Right cardiac atrium (tissue), 5 donors: ENCODE measurements at regions not wholly inside any gene's neighbourhood (a gene's known extent, or its start where the extent isn't known, plus 50 kb on each side); places are given as distances from the start of the nearest gene placed in this dataset.

Experiments used
- ATAC-seq, 2 donors: fragments of 200-7000 bp; cut with Tn5 transposase; one replicate each; pipeline versions ENCODE4 v1.8.0 to v1.9.1; 2020; ENCODE audit warnings: moderate library complexity in 2 of 2, mild to moderate bottlenecking in 1 of 2
- DNase-seq, 3 donors: peaks; one replicate each; pipeline ENCODE4 v3.0.0-alpha.2; 2020
- H3K27ac ChIP-seq: one replicate; pipeline ENCODE4 v1.5.1; 2013; ENCODE audit warnings: mild to moderate bottlenecking, low read length, control low read depth, moderate library complexity
- H3K27me3 ChIP-seq: one replicate; pipeline ENCODE4 v1.6.1; 2013; ENCODE audit not compliant: control insufficient read depth, insufficient read depth
- H3K4me1 ChIP-seq: one replicate; pipeline ENCODE4 v1.6.1; 2013; ENCODE audit warnings: low read length; ENCODE audit not compliant: control insufficient read depth, insufficient read depth
- H3K4me3 ChIP-seq: one replicate; pipeline ENCODE4 v1.5.1; 2013; ENCODE audit warnings: low read length, control low read depth
- H3K9me3 ChIP-seq: one replicate; pipeline ENCODE4 v1.6.1; 2013; ENCODE audit warnings: low read length; ENCODE audit not compliant: control insufficient read depth
- WGBS: extraction: QIAGEN DNeasy Blood & Tissue Kit; methylation state at CpG from one replicate; pipeline ENCODE4 v1.1.7; 2013; 5-methylcytosine and 5-hydroxymethylcytosine counted together
- intact Hi-C, 4 donors: fragments of 100-400 bp; cut with DNase I; formaldehyde crosslinking; loops; one replicate each; pipeline versions ENCODE4 v1.11.0 to v1.14.0; 2022 to 2023
- donor health status: healthy with polysubstance abuse.
- donor health status: DM: no; HTN: yes; CAD: no.
- donor health status: DM: no; HTN: no; CAD: no.
- donor health status: DM: no; HTN: yes; CAD: no; lungs with severe emphysema.
- donor health status: DM: yes; HTN: yes; CAD: no.

DNA sequence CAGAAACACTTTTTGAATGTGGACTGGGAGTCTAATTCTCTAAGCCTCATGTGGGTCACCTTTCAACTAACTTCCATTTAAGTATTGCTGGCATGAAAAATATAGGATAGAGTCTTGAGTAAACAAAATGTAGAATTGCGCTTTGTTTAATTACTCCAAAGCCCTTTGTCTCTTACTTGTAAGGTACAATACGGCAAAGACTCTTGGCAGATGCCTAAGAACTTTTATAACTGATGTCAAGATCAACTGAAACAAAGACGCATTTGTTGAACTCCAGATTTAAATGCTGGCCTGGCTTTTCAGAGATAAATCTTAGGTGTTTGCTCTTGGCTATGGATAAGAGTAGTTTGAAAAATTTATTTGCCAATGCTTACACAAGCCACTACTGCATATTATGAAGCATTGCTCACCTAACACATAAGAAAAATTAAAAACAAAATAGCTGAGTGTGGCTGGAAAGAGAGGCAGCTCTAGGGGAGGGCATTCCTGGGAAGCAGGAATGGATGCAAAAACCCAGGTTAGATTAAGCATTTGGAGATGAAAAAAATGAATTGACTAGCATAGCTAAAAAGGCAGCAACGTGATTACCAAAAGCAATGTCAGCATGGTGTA is 107.3 kb upstream of the STARD13 start:
- 84% methylated on average over 4 of the region's 4 CpGs for WGBS
- H3K27ac ChIP-seq, result no peak overlapping the region
- H3K27me3 ChIP-seq, result no peaks in the 10 kb centered on the region
- no peaks in the 10 kb centered on the region for H3K9me3 ChIP-seq
- no peak overlapping the region for H3K4me3 ChIP-seq
- DNase-seq, result no peak
- peaks cover 2% of the 10 kb centered on the region for H3K4me1 ChIP-seq
- no peak for ATAC-seq
- intact Hi-C loops, result no loop called here

GRCh38 chr13:33394294-33394932 is 108.9 kb upstream of the STARD13 start:
- H3K27me3 ChIP-seq, result no peaks in the 10 kb centered on the region
- intact Hi-C loops, result no loop called here
- no peaks in the 10 kb centered on the region for H3K9me3 ChIP-seq
- no peaks in the 10 kb centered on the region for H3K4me1 ChIP-seq
- WGBS, result 42% methylated on average over 3 of the region's 3 CpGs
- DNase-seq (no peak), ATAC-seq (peak; percentile 71 to 93)
- H3K27ac ChIP-seq, result peak overlapping the region; percentile 57
- H3K4me3 ChIP-seq, result no peak overlapping the region

- Histone ChIP-seq H3K9me3 (no peaks in the 10 kb centered on the region), H3K27ac (peak overlapping the region; percentile 48), H3K4me3 (no peak overlapping the region), H3K4me1 (peaks cover 4% of the 10 kb centered on the region), H3K27me3 (no peaks in the 10 kb centered on the region)
- DNase-seq (peak in 1 of 3 donors; percentile 67), ATAC-seq (peak in 1 of 2 donors; percentile 66)
- intact Hi-C loops, result no loop called here
- 44% methylated on average over 4 of the region's 4 CpGs for WGBS
Observed at GRCh38 chr13:33401238-33401637, 115.7 kb upstream of the STARD13 start.

- Histone ChIP-seq H3K27ac (no peak overlapping the region), H3K4me1 (peaks cover 4% of the 10 kb centered on the region), H3K9me3 (no peaks in the 10 kb centered on the region), H3K4me3 (no peak overlapping the region), H3K27me3 (no peaks in the 10 kb centered on the region)
- 83% methylated on average over 7 of the region's 7 CpGs for WGBS
- ATAC-seq (no peak), DNase-seq (no peak)
- intact Hi-C loops, result no loop called here
Observed at GRCh38 chr13:33402975-33403374, 117.4 kb upstream of the STARD13 start.

DNA sequence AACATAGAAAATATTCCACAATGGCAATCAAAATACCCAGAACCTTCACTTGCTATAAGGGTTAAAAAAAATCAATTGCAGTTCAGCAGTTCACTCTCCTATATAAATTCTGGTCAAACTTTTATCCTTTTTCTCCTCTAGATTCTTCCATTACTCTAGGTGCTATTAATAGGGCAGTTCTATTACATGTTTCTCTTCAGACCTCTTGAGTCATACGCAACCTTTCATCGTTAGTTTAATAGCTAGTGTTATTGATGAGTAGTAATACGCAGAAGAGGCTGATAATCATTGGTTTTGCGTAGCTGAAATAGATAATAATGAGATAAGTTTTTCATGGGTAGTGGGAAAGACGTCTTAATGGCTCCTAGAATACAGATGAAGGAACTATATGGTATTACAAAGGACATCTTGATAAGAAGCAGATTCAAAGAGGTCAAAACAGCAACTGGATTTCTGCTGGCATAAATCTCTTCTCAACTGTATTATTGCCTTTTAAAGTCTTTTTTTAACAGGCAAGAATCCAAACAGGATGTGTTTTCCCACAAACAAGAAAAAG is 118.3 kb upstream of the STARD13 start:
- Histone ChIP-seq H3K9me3 (no peaks in the 10 kb centered on the region), H3K4me1 (peaks cover 4% of the 10 kb centered on the region), H3K4me3 (no peak overlapping the region), H3K27ac (no peak overlapping the region), H3K27me3 (no peaks in the 10 kb centered on the region)
- 72% methylated on average over 5 of the region's 5 CpGs for WGBS
- DNase-seq, result no peak
- ATAC-seq, result no peak
- intact Hi-C loops, result no loop called here

DNA sequence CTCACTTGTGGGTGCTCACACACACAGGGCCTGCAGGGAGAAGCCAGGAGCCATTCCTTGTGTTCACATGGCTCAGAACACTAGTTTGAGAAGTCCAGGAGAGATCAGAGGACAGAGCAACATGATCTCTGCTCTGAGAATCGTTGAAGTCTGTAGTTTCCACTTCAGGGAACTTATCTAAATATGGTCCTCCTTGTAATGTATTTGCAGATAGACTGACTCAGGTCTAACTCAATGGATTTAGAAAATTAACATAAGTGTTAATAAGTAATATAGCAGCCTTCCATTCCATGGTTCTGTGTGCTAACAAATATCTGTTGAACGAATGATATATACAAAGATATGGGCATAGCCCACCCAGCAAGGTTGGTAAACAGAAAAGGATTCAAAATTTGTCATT is 119.8 kb upstream of the STARD13 start:
- Histone ChIP-seq H3K4me1 (peaks cover 4% of the 10 kb centered on the region), H3K27me3 (no peaks in the 10 kb centered on the region), H3K9me3 (no peaks in the 10 kb centered on the region), H3K27ac (no peak overlapping the region), H3K4me3 (no peak overlapping the region)
- intact Hi-C loops, result no loop called here
- DNase-seq (no peak), ATAC-seq (no peak)
- WGBS, result 84% methylated on average over 2 of the region's 2 CpGs

DNA sequence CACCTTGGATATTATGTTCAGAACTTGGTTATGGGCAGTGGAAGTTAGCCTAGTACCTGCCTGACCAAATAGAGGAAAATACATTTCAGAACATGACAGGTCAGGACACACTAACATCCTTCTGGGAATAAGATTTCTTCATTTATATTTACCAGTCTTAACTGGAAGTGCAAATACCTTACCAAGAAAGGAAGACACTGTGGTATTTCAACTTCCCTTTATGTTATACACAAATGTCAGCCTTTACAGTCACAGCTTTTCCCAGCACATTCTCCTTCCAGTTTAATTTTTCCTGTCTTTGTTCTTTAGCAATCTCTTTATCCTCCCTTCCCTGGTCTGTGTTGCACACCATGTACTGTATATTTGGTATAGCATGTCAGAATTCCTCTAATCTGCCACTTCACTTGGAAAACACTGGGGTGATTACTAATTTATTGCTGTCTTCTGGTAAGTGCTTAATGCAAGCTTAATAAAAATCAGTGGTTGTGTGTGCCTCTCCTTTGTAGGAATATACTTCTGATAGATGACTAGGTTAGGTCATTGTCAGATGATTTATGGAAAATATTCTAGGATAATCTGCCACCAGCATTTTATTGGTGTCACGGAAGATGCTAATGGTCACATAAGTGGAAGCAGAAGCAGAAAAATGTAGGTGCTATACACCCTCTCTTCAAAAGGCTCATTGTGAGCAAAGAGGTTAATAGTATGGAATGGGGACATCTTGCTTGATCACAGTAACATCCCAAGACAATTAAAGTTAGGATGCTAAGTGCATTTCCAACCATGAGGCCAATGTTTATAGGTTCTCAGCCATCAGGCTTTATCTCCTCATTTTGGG is 124.3 kb upstream of the STARD13 start:
- 99% methylated on average over 1 of the region's 1 CpG for WGBS
- intact Hi-C loops, result no loop called here

GRCh38 chr13:33410619-33411018 is 125.1 kb upstream of the STARD13 start:
- 90% methylated on average over 2 of the region's 2 CpGs for WGBS
- no peaks in the 10 kb centered on the region for H3K4me1 ChIP-seq
- no peak overlapping the region for H3K4me3 ChIP-seq
- intact Hi-C loops, result no loop called here
- no peak overlapping the region for H3K27ac ChIP-seq
- DNase-seq (no peak), ATAC-seq (no peak)
- no peaks in the 10 kb centered on the region for H3K27me3 ChIP-seq
- no peaks in the 10 kb centered on the region for H3K9me3 ChIP-seq

More for the DNA sequence above, 124.3 kb upstream of the STARD13 start:
- H3K4me1 ChIP-seq, result no peaks in the 10 kb centered on the region
- H3K27me3 ChIP-seq, result no peaks in the 10 kb centered on the region
- ATAC-seq (no peak), DNase-seq (no peak)
- H3K9me3 ChIP-seq, result no peaks in the 10 kb centered on the region
- H3K4me3 ChIP-seq, result no peak overlapping the region
- H3K27ac ChIP-seq, result no peak overlapping the region

- Histone ChIP-seq H3K4me1 (no peaks in the 10 kb centered on the region), H3K27ac (no peak overlapping the region), H3K9me3 (no peaks in the 10 kb centered on the region), H3K27me3 (no peaks in the 10 kb centered on the region), H3K4me3 (no peak overlapping the region)
- ATAC-seq (peak in 1 of 2 donors; percentile 63), DNase-seq (no peak)
- intact Hi-C loops, result no loop called here
- WGBS, result 62% methylated on average over 1 of the region's 1 CpG
Observed at GRCh38 chr13:33411312-33411711, 125.8 kb upstream of the STARD13 start.

- no peaks in the 10 kb centered on the region for H3K27me3 ChIP-seq
- no peak for DNase-seq
- intact Hi-C loops, result no loop called here
- H3K27ac ChIP-seq, result no peak overlapping the region
- no peak for ATAC-seq
- no peaks in the 10 kb centered on the region for H3K4me1 ChIP-seq
- H3K9me3 ChIP-seq, result no peaks in the 10 kb centered on the region
- 93% methylated on average over 1 of the region's 1 CpG for WGBS
- no peak overlapping the region for H3K4me3 ChIP-seq
Observed at GRCh38 chr13:33415822-33416221, 130.3 kb upstream of the STARD13 start.
